Gastroesophageal sphincter (tissue), 3 donors: ENCODE measurements at regions not wholly inside any gene's neighbourhood (a gene's known extent, or its start where the extent isn't known, plus 50 kb on each side); places are given as distances from the start of the nearest gene placed in this dataset.

Source experiments
- POLR2A ChIP-seq, 2 donors: fragments of 450-650 bp; IDR thresholded peaks; one replicate each; pipeline ENCODE4 v1.6.1; 2017; ENCODE audit warnings: antibody characterized with exemption in 2 of 2, mild to moderate bottlenecking in 2 of 2, moderate library complexity in 1 of 2
- POLR2AphosphoS5 ChIP-seq: sonication (generic); formaldehyde crosslinking; IDR thresholded peaks from one replicate; pipeline ENCODE4 v1.6.1; 2017; ENCODE audit warnings: antibody characterized with exemption
- TF ChIP-seq, protein P1 (sequence below), 4 experiments: fragments of 200-600 bp in 2 of 4; fragments of 450-650 bp in 2 of 4; sonication (generic) in 1 of 4; IDR thresholded peaks; one replicate each; pipeline ENCODE4 v1.5.1; 2017 to 2019; ENCODE audit warnings: antibody characterized with exemption in 4 of 4, mild to moderate bottlenecking in 2 of 4, moderate library complexity in 2 of 4

DNA sequence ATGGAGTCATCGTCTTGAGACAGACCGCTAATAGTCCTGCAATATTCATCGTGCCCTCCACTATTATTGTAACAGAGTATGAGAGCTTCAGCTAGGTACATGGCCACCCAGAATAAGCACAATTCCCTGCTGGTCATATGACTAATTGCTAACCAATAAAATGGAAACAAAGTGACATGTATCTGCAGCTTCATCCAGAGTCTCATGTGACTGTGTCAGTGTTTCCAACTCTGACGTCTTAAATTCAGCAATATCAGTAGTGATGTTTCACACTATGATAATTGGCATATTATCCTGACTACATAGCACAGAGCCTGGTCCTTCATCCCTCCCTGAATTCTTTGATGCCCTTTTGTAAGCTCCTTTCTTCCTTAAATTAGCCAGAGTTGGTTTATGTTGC lies 167.4 kb downstream of the RPS29 start:
- TF ChIP-seq POLR2A (IDR thresholded peaks at IDR 0.05), result no peak
- no peak for TF ChIP-seq POLR2AphosphoS5
- TF ChIP-seq, protein P1, sequence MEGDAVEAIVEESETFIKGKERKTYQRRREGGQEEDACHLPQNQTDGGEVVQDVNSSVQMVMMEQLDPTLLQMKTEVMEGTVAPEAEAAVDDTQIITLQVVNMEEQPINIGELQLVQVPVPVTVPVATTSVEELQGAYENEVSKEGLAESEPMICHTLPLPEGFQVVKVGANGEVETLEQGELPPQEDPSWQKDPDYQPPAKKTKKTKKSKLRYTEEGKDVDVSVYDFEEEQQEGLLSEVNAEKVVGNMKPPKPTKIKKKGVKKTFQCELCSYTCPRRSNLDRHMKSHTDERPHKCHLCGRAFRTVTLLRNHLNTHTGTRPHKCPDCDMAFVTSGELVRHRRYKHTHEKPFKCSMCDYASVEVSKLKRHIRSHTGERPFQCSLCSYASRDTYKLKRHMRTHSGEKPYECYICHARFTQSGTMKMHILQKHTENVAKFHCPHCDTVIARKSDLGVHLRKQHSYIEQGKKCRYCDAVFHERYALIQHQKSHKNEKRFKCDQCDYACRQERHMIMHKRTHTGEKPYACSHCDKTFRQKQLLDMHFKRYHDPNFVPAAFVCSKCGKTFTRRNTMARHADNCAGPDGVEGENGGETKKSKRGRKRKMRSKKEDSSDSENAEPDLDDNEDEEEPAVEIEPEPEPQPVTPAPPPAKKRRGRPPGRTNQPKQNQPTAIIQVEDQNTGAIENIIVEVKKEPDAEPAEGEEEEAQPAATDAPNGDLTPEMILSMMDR (IDR thresholded peaks at IDR 0.05), result no peak
